H1 (cell line): ENCODE measurements at regions not wholly inside any gene's neighbourhood (a gene's known extent, or its start where the extent isn't known, plus 50 kb on each side); places are given as distances from the start of the nearest gene placed in this dataset.

ENCODE experiments used
- CTCF ChIA-PET: fragments of 300-600 bp; sonication (Branson Sonifier 250); formaldehyde crosslinking; loops from one replicate; lab custom pipeline; 2021; ENCODE audit not compliant: partially characterized antibody; lab: Charles Lee
- POLR2A ChIA-PET: fragments of 300-600 bp; sonication (Branson Sonifier 250); formaldehyde crosslinking; loops from one replicate; lab custom pipeline; 2021; ENCODE audit warnings: inconsistent platforms; ENCODE audit not compliant: partially characterized antibody; lab: Charles Lee
- DNase-seq, 2 experiments: peaks; one replicate each; pipeline versions ENCODE4 v3.0.0 to v3.0.0-alpha.2; 2010 to 2022; ENCODE audit warnings: low spot score in 2 of 2, low read depth in 1 of 2, mixed read lengths in 1 of 2
- FAIRE-seq: peaks from 2 replicates; lab custom pipeline; 2011; peaks lifted over from hg19 to GRCh38; lab: Jason Lieb, UNC
- H2AFZ ChIP-seq: 2 replicates; pipeline ENCODE4 v1.8.1; 2012; ENCODE audit warnings: low read length, inconsistent platforms
- H2AK5ac ChIP-seq: 2 replicates; pipeline ENCODE4 v1.6.1; 2013; ENCODE audit warnings: low read depth, low read length
- H2BK120ac ChIP-seq: replicated peaks from 2 replicates; pipeline ENCODE3; 2013; ENCODE audit warnings: low read depth, low read length, inconsistent platforms
- H2BK12ac ChIP-seq: 2 replicates; pipeline ENCODE4 v1.6.1; 2013; ENCODE audit warnings: low read depth, low read length
- H2BK15ac ChIP-seq: 2 replicates; pipeline ENCODE4 v1.6.1; 2013; ENCODE audit warnings: low read length
- H2BK20ac ChIP-seq: 2 replicates; pipeline ENCODE4 v1.6.1; 2013; ENCODE audit warnings: low read length
- H2BK5ac ChIP-seq: 2 replicates; pipeline ENCODE4 v1.6.1; 2013; ENCODE audit warnings: low read depth, low read length
- H3K14ac ChIP-seq: 2 replicates; pipeline ENCODE4 v1.6.1; 2013; ENCODE audit warnings: inconsistent platforms; ENCODE audit not compliant: insufficient read length
- H3K18ac ChIP-seq: 2 replicates; pipeline ENCODE4 v1.6.1; 2013; ENCODE audit warnings: low read length; ENCODE audit errors: extremely low read depth
- H3K23ac ChIP-seq: 2 replicates; pipeline ENCODE4 v1.6.1; 2013; ENCODE audit warnings: inconsistent platforms; ENCODE audit not compliant: insufficient read length
- H3K23me2 ChIP-seq: 2 replicates; pipeline ENCODE4 v1.6.1; 2013; ENCODE audit warnings: low read depth, low read length
- H3K27ac ChIP-seq: 2 replicates; pipeline ENCODE4 v1.6.1; 2011; ENCODE audit warnings: low read depth, low read length, inconsistent platforms
- H3K27me3 ChIP-seq, 4 experiments: replicated peaks in 1 of 4; 1 replicate in 1 of 4; 2 replicates in 3 of 4; pipeline versions ENCODE4 v1.6.1 to v1.8.1; 2011 to 2013; ENCODE audit warnings: low read length in 3 of 4, mild to moderate bottlenecking in 3 of 4, inconsistent platforms in 2 of 4, mixed read lengths in 2 of 4, moderate library complexity in 1 of 4; ENCODE audit not compliant: control insufficient read depth in 3 of 4, insufficient read depth in 3 of 4; ENCODE audit errors: extremely low read depth in 1 of 4
- H3K36me3 ChIP-seq, 4 experiments: 2 replicates each; pipeline versions ENCODE4 v1.6.1 to v1.8.1; 2011 to 2013; ENCODE audit warnings: mild to moderate bottlenecking in 4 of 4, low read length in 3 of 4, moderate library complexity in 2 of 4, control low read depth in 1 of 4, inconsistent platforms in 1 of 4; ENCODE audit not compliant: insufficient read depth in 4 of 4, control insufficient read depth in 2 of 4
- H3K4ac ChIP-seq: replicated peaks from 2 replicates; pipeline ENCODE3; 2013; ENCODE audit warnings: low read length, low read depth, mixed read lengths, inconsistent platforms; ENCODE audit not compliant: insufficient read length
- H3K4me1 ChIP-seq, 4 experiments: replicated peaks in 1 of 4; 1 replicate in 1 of 4; 2 replicates in 3 of 4; pipeline versions ENCODE4 v1.6.1 to v1.8.1; 2011 to 2013; ENCODE audit warnings: low read length in 3 of 4, inconsistent platforms in 2 of 4, mixed read lengths in 1 of 4; ENCODE audit not compliant: insufficient read depth in 4 of 4, control insufficient read depth in 3 of 4
- H3K4me2 ChIP-seq, 2 experiments: 2 replicates each; pipeline versions ENCODE4 v1.6.1 to v1.8.1; 2011 to 2013; ENCODE audit warnings: low read depth in 2 of 2, low read length in 2 of 2, control low read depth in 1 of 2, inconsistent platforms in 1 of 2, mild to moderate bottlenecking in 1 of 2; ENCODE audit not compliant: insufficient read depth in 1 of 2
- H3K4me3 ChIP-seq, 4 experiments: fragments of 200-600, 300-600 bp in 1 of 4; sonication (generic), shearing (Covaris generic), sonication (Bioruptor Twin) in 1 of 4; 2 replicates each; pipeline versions ENCODE4 v1.5.1 to v1.8.1; 2011 to 2016; ENCODE audit warnings: low read length in 4 of 4, low read depth in 3 of 4, control low read depth in 2 of 4, inconsistent platforms in 2 of 4, mild to moderate bottlenecking in 2 of 4, mixed read lengths in 1 of 4, moderate library complexity in 1 of 4; ENCODE audit not compliant: insufficient read depth in 2 of 4; ENCODE audit errors: extremely low read depth in 1 of 4
- H3K56ac ChIP-seq: replicated peaks from 2 replicates; pipeline ENCODE3; 2013; ENCODE audit warnings: low read depth, mild to moderate bottlenecking, mixed read lengths, low read length, inconsistent platforms; ENCODE audit not compliant: insufficient read length
- H3K79me1 ChIP-seq: 2 replicates; pipeline ENCODE4 v1.6.1; 2013; ENCODE audit warnings: low read depth, low read length, control low read depth
- H3K79me2 ChIP-seq, 2 experiments: 2 replicates each; pipeline versions ENCODE4 v1.6.1 to v1.8.1; 2012 to 2013; ENCODE audit warnings: low read length in 2 of 2, mild to moderate bottlenecking in 2 of 2, inconsistent platforms in 1 of 2; ENCODE audit not compliant: insufficient read depth in 2 of 2, control insufficient read depth in 1 of 2
- H3K9ac ChIP-seq, 4 experiments: replicated peaks in 1 of 4; 1 replicate in 1 of 4; 2 replicates in 3 of 4; pipeline versions ENCODE4 v1.6.1 to v1.8.1; 2011 to 2013; ENCODE audit warnings: low read depth in 3 of 4, low read length in 3 of 4, control low read depth in 2 of 4, mild to moderate bottlenecking in 2 of 4, moderate library complexity in 2 of 4, inconsistent platforms in 1 of 4; ENCODE audit errors: extremely low read depth in 1 of 4
- H3K9me3 ChIP-seq, 2 experiments: 2 replicates each; pipeline versions ENCODE4 v1.6.1 to v1.8.1; 2012 to 2013; ENCODE audit warnings: mild to moderate bottlenecking in 2 of 2, moderate library complexity in 2 of 2, control low read depth in 1 of 2, inconsistent platforms in 1 of 2, low read depth in 1 of 2, low read length in 1 of 2, mixed read lengths in 1 of 2; ENCODE audit not compliant: insufficient read depth in 2 of 2
- H4K20me1 ChIP-seq, 2 experiments: replicated peaks in 1 of 2; 2 replicates each; pipeline versions ENCODE3 to v1.8.1; 2011 to 2013; ENCODE audit warnings: inconsistent platforms in 2 of 2, low read length in 2 of 2, mild to moderate bottlenecking in 1 of 2; ENCODE audit not compliant: insufficient read depth in 2 of 2, control insufficient read depth in 1 of 2
- H4K5ac ChIP-seq: 2 replicates; pipeline ENCODE4 v1.6.1; 2013; ENCODE audit warnings: low read length, low read depth, mixed read lengths, inconsistent platforms; ENCODE audit not compliant: insufficient read length
- H4K8ac ChIP-seq: 2 replicates; pipeline ENCODE4 v1.8.0; 2013; ENCODE audit warnings: mild to moderate bottlenecking, moderate library complexity, low read length, inconsistent platforms; ENCODE audit not compliant: insufficient read depth; ENCODE audit errors: extremely low read depth
- H4K91ac ChIP-seq: replicated peaks from 2 replicates; pipeline ENCODE3; 2013; ENCODE audit warnings: low read length, mixed read lengths, inconsistent platforms; ENCODE audit not compliant: insufficient read length
- BRCA1 ChIP-seq: IDR thresholded peaks from 2 replicates; pipeline ENCODE4 v1.6.1; 2012; ENCODE audit warnings: low read depth, low read length, improper control_type of control experiment
- CREB1 ChIP-seq: IDR thresholded peaks from 2 replicates; pipeline ENCODE4 v1.6.1; 2012; ENCODE audit warnings: inconsistent platforms
- CTBP2 ChIP-seq: IDR thresholded peaks from 2 replicates; pipeline ENCODE4 v1.7.0; 2011; ENCODE audit warnings: borderline replicate concordance, mild to moderate bottlenecking, moderate library complexity, mixed read lengths, low read length; ENCODE audit not compliant: insufficient read depth, insufficient read length
- JUN ChIP-seq: IDR thresholded peaks from 2 replicates; pipeline ENCODE4 v1.6.1; 2011; ENCODE audit warnings: low read depth, mild to moderate bottlenecking, improper control_type of control experiment, low read length
- NANOG ChIP-seq: IDR thresholded peaks from 2 replicates; pipeline ENCODE4 v1.6.1; 2011; ENCODE audit warnings: low read length, low read depth, mild to moderate bottlenecking, inconsistent platforms; ENCODE audit not compliant: insufficient read depth, poor library complexity, severe bottlenecking
- POU5F1 ChIP-seq: IDR thresholded peaks from 2 replicates; pipeline ENCODE4 v1.6.1; 2011; ENCODE audit warnings: low read depth, mild to moderate bottlenecking, low read length, moderate library complexity
- SP2 ChIP-seq: IDR thresholded peaks from 2 replicates; pipeline ENCODE4 v1.6.1; 2012; ENCODE audit warnings: mild to moderate bottlenecking, low read length, inconsistent platforms
- TAF7 ChIP-seq: optimal IDR thresholded peaks from 2 replicates; pipeline ENCODE3; 2011; ENCODE audit warnings: low read depth, mild to moderate bottlenecking, inconsistent platforms, low read length, moderate library complexity, borderline replicate concordance
- TBP ChIP-seq: IDR thresholded peaks from 2 replicates; pipeline ENCODE4 v1.6.1; 2011; ENCODE audit warnings: low read depth, low read length, improper control_type of control experiment
- TF ChIP-seq, protein P1 (sequence below): IDR thresholded peaks from 2 replicates; pipeline ENCODE4 v1.6.1; 2012; ENCODE audit warnings: inconsistent platforms
- TF ChIP-seq, protein P2 (sequence below): IDR thresholded peaks from 2 replicates; pipeline ENCODE4 v1.6.1; 2011; ENCODE audit warnings: low read length, improper control_type of control experiment

DNA sequence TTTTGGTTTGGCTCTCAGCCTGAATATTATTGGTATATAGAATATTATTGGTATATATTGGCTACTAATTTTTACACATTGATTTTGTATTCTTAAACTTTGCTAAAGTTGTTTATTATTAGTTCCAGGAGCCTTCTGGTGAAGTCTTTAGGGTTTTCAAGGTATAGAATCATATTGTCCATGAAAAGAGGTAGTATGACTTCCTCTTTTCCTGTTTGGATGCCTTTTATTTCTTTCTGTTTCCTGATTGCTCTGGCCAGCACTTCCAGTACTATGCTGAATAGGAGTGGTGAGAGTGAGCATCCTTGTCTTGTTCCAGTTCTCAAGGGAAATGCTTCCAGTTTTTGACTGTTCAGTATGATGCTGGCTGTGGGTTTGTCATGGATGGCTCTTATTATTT lies 107.3 kb upstream of the LIPC start:
- Histone ChIP-seq H2AK5ac (no peak overlapping the region), H3K4me3 (no peak overlapping the region), H3K14ac (no peak overlapping the region), H4K91ac (no peak overlapping the region), H3K27ac (no peak overlapping the region), H3K27me3 (no peaks in the 10 kb centered on the region), H3K9me3 (peaks cover 0 to 7% of the 10 kb centered on the region in 2 experiments; a peak in 1 of 4 replicates), H3K23me2 (no peaks in the 10 kb centered on the region; the same call in 1 of the 2 replicates), H2AFZ (no peak overlapping the region), H3K23ac (no peak overlapping the region), H2BK12ac (no peak overlapping the region), H3K79me1 (no peaks in the 10 kb centered on the region), H4K5ac (no peak overlapping the region), H3K36me3 (no peaks in the 10 kb centered on the region), H2BK5ac (no peak overlapping the region), H3K4me2 (no peak overlapping the region), H3K79me2 (no peaks in the 10 kb centered on the region), H3K9ac (no peak overlapping the region), H2BK15ac (no peak overlapping the region), H4K20me1 (no peaks in the 10 kb centered on the region), H3K56ac (no peak overlapping the region), H3K18ac (no peak overlapping the region), H2BK120ac (no peak overlapping the region), H3K4me1 (no peaks in the 10 kb centered on the region), H2BK20ac (no peak overlapping the region), H4K8ac (no peak overlapping the region), H3K4ac (no peak overlapping the region)
- DNase-seq (no peak), FAIRE-seq (no peak)
- ChIA-PET POLR2A (no interaction called here), CTCF (interaction anchor here (1.5 to 1.8 kb wide), 2 partner anchors 15 to 97 kb away, joined by 3 to 5 read pairs; no protein-coding TSS in a partner anchor)
- TF ChIP-seq CTBP2 (no peak), CREB1 (no peak), TAF7 (no peak), POU5F1 (no peak), SP2 (no peak), NANOG (no peak), BRCA1 (no peak), TBP (no peak), JUN (no peak)
- TF ChIP-seq, protein P1, sequence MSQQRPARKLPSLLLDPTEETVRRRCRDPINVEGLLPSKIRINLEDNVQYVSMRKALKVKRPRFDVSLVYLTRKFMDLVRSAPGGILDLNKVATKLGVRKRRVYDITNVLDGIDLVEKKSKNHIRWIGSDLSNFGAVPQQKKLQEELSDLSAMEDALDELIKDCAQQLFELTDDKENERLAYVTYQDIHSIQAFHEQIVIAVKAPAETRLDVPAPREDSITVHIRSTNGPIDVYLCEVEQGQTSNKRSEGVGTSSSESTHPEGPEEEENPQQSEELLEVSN = no peak
- TF ChIP-seq, protein P2, sequence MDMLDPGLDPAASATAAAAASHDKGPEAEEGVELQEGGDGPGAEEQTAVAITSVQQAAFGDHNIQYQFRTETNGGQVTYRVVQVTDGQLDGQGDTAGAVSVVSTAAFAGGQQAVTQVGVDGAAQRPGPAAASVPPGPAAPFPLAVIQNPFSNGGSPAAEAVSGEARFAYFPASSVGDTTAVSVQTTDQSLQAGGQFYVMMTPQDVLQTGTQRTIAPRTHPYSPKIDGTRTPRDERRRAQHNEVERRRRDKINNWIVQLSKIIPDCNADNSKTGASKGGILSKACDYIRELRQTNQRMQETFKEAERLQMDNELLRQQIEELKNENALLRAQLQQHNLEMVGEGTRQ = no peak
